Stomach (tissue), 4 donors: ENCODE measurements at regions not wholly inside any gene's neighbourhood (a gene's known extent, or its start where the extent isn't known, plus 50 kb on each side); places are given as distances from the start of the nearest gene placed in this dataset.

Experiments used
- POLR2A ChIP-seq, 4 donors: fragments of 450-650 bp; IDR thresholded peaks; one replicate each; pipeline ENCODE4 v1.6.1; 2016; ENCODE audit warnings: antibody characterized with exemption in 4 of 4, control low read depth in 2 of 4, mild to moderate bottlenecking in 1 of 4, moderate library complexity in 1 of 4
- POLR2AphosphoS5 ChIP-seq, 3 donors: sonication (generic); formaldehyde crosslinking; IDR thresholded peaks; one replicate each; pipeline ENCODE4 v1.6.1; 2016; ENCODE audit warnings: antibody characterized with exemption in 3 of 3
- TF ChIP-seq, protein P1 (sequence below), 7 experiments: fragments of 450-650 bp in 4 of 7; fragments of 200-600 bp in 3 of 7; sonication (generic) in 3 of 7; IDR thresholded peaks; one replicate each; pipeline ENCODE4 v1.5.1; 2016 to 2019; ENCODE audit warnings: antibody characterized with exemption in 7 of 7, control low read depth in 2 of 7, mild to moderate bottlenecking in 1 of 7

DNA sequence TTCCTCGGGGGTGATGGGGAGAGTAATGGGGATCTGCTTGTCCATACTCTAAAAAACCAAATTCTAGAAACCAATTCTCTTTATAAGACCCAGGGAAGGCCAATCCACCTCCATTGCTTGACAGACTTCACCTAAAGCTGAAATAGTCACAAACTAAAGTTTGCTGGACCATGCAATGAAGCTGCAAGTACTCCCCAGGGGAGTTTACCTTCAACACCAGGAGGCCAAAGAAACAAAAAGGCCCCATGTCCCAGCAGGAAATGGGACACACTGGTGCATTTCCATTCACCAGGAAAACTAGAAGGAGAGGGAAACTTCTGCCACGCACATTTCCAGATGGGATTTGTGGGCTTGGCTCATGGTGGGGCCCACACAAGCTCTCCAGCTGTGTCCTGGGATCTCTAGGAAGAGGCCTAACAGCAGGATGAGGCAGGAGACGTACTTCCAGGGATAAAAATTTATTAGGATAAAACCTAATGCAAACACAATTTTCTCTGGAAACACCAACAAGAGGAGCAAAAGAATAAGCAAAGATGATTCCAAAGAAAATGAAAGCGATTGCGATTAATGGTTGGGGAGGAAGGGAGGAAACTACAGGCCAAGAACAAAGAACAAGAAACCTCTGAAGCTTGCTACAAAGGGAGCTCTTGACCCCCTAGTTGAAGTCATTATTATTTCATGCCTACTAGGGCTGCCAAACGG, 238.0 kb upstream of the LRTM1 start:
- TF ChIP-seq POLR2AphosphoS5 (IDR thresholded peaks at IDR 0.05), result no peak
- TF ChIP-seq, protein P1, sequence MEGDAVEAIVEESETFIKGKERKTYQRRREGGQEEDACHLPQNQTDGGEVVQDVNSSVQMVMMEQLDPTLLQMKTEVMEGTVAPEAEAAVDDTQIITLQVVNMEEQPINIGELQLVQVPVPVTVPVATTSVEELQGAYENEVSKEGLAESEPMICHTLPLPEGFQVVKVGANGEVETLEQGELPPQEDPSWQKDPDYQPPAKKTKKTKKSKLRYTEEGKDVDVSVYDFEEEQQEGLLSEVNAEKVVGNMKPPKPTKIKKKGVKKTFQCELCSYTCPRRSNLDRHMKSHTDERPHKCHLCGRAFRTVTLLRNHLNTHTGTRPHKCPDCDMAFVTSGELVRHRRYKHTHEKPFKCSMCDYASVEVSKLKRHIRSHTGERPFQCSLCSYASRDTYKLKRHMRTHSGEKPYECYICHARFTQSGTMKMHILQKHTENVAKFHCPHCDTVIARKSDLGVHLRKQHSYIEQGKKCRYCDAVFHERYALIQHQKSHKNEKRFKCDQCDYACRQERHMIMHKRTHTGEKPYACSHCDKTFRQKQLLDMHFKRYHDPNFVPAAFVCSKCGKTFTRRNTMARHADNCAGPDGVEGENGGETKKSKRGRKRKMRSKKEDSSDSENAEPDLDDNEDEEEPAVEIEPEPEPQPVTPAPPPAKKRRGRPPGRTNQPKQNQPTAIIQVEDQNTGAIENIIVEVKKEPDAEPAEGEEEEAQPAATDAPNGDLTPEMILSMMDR (IDR thresholded peaks at IDR 0.05), result no peak
- TF ChIP-seq POLR2A (IDR thresholded peaks at IDR 0.05), result no peak
